Gastroesophageal sphincter (tissue), 4 donors: ENCODE measurements at regions not wholly inside any gene's neighbourhood (a gene's known extent, or its start where the extent isn't known, plus 50 kb on each side); places are given as distances from the start of the nearest gene placed in this dataset.
A peak's percentile ranks its signal among the peaks of the same experiment; 100 is the strongest.

Experiments used
- ATAC-seq: fragments of 150-250 bp; one replicate; pipeline ENCODE4 v1.9.1; 2016; ENCODE audit warnings: mild to moderate bottlenecking, moderate library complexity
- H3K27ac ChIP-seq, 4 donors: fragments of 200-600 bp; sonication (generic) in 3 of 4; 1 replicate in 3 of 4; 2 replicates in 1 of 4; pipeline ENCODE4 v1.5.1; 2016 to 2019
- H3K27me3 ChIP-seq: fragments of 200-600 bp; sonication (generic); one replicate; pipeline ENCODE4 v1.5.1; 2019
- H3K36me3 ChIP-seq, 2 donors: fragments of 200-600 bp; sonication (generic); one replicate each; pipeline ENCODE4 v1.5.1; 2019; ENCODE audit warnings: control low read depth in 1 of 2
- H3K4me1 ChIP-seq, 3 donors: fragments of 200-600 bp; sonication (generic); 1 replicate in 2 of 3; 2 replicates in 1 of 3; pipeline ENCODE4 v1.5.1; 2016 to 2019; ENCODE audit warnings: control low read depth in 2 of 3
- H3K4me3 ChIP-seq, 2 donors: fragments of 200-600 bp; sonication (generic); one replicate each; pipeline ENCODE4 v1.5.1; 2019; ENCODE audit warnings: mild to moderate bottlenecking in 1 of 2, moderate library complexity in 1 of 2
- H3K9me3 ChIP-seq, 3 donors: fragments of 200-600 bp; sonication (generic); one replicate each; pipeline ENCODE4 v1.5.1; 2017 to 2019; ENCODE audit warnings: control low read depth in 2 of 3
- EP300 ChIP-seq: sonication (generic); formaldehyde crosslinking; IDR thresholded peaks from one replicate; pipeline ENCODE4 v1.6.1; 2017; ENCODE audit warnings: antibody characterized with exemption, mild to moderate bottlenecking
- POLR2A ChIP-seq, 2 donors: fragments of 450-650 bp; IDR thresholded peaks; one replicate each; pipeline ENCODE4 v1.6.1; 2017; ENCODE audit warnings: antibody characterized with exemption in 2 of 2, mild to moderate bottlenecking in 2 of 2, moderate library complexity in 1 of 2
- POLR2AphosphoS5 ChIP-seq: sonication (generic); formaldehyde crosslinking; IDR thresholded peaks from one replicate; pipeline ENCODE4 v1.6.1; 2017; ENCODE audit warnings: antibody characterized with exemption
- WGBS, 2 donors: methylation state at CpG; one replicate each; pipeline ENCODE4 v1.1.5; 2018; ENCODE audit warnings: low coverage in 1 of 2; 5-methylcytosine and 5-hydroxymethylcytosine counted together
- TF ChIP-seq, protein P1 (sequence below), 4 experiments: fragments of 200-600 bp in 2 of 4; fragments of 450-650 bp in 2 of 4; sonication (generic) in 1 of 4; IDR thresholded peaks; one replicate each; pipeline ENCODE4 v1.5.1; 2017 to 2019; ENCODE audit warnings: antibody characterized with exemption in 4 of 4, mild to moderate bottlenecking in 2 of 4, moderate library complexity in 2 of 4

DNA sequence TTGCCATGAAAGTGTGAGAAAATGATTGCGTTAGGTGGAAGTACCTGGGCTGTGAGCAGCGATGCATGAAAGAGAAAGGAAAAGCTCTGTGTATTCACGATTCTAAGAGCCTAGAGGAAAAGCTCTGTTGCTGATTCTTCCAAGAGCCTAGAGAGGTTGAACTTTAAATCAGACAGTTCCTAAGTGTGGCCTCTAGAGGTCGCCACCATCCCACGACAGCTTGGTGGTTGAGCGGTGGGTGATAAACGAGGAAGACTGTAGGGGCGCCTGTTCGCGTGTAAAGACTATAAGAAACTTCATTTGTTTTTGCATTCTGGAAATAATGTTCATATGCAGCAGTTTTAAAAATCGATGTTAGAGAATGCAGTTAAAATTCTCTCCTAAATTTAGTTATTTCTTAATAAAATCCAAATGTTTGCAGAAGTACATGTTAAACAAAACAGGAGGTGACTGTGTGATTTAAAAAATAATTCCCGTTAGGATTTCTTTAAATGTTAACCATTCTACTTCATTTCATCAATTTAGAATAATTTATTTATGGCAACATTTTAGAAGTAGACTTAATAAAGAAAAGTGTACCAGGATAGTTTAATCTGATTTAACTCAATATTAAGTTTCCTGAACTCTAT, 107.7 kb downstream of the TENT4A start:
- Histone ChIP-seq H3K27ac (no peak overlapping the region), H3K4me3 (no peak overlapping the region), H3K4me1 (no peaks in the 10 kb centered on the region), H3K27me3 (peaks cover 53% of the 10 kb centered on the region), H3K9me3 (peaks cover 0 to 17% (median 0%) of the 10 kb centered on the region in 3 donors), H3K36me3 (no peaks in the 10 kb centered on the region)
- 20 to 22% methylated on average over 10 to 12 of the region's 12 CpGs for WGBS, 2 donors
- ATAC-seq, result no peak
- TF ChIP-seq, protein P1, sequence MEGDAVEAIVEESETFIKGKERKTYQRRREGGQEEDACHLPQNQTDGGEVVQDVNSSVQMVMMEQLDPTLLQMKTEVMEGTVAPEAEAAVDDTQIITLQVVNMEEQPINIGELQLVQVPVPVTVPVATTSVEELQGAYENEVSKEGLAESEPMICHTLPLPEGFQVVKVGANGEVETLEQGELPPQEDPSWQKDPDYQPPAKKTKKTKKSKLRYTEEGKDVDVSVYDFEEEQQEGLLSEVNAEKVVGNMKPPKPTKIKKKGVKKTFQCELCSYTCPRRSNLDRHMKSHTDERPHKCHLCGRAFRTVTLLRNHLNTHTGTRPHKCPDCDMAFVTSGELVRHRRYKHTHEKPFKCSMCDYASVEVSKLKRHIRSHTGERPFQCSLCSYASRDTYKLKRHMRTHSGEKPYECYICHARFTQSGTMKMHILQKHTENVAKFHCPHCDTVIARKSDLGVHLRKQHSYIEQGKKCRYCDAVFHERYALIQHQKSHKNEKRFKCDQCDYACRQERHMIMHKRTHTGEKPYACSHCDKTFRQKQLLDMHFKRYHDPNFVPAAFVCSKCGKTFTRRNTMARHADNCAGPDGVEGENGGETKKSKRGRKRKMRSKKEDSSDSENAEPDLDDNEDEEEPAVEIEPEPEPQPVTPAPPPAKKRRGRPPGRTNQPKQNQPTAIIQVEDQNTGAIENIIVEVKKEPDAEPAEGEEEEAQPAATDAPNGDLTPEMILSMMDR (IDR thresholded peaks at IDR 0.05), result peak in 1 of 4 experiments; percentile 30
- no peak for TF ChIP-seq EP300

DNA sequence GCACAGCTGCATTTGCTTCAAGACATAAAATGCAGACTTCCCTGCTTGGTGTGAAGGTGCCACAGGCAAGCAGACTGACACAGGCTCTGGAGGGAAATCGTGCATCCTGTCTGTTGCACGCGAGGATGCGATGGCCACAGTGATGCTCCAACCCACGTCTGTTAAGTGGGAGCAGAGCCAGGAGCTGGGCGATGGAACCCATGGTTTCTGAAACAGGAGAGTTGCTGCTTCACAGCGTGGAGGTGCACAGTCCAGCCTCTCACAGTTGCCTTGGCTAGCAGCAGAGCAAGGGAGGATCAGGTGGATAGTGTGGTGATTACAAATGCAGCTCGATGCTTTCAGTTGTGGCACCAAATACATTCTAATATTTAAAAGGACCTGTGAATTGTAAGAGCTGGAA, 108.8 kb downstream of the TENT4A start:
- Histone ChIP-seq H3K4me3 (no peak overlapping the region), H3K36me3 (no peaks in the 10 kb centered on the region), H3K27ac (no peak overlapping the region), H3K9me3 (peaks cover 0 to 17% (median 0%) of the 10 kb centered on the region in 3 donors), H3K27me3 (peaks cover 56% of the 10 kb centered on the region), H3K4me1 (no peaks in the 10 kb centered on the region)
- WGBS, 2 donors, result 91% methylated on average over 3 of the region's 8 CpGs; no CpG with 5 or more reads in 1 of the 2 donors
- ATAC-seq, result no peak
- TF ChIP-seq POLR2A (IDR thresholded peaks at IDR 0.05) (no peak), POLR2AphosphoS5 (no peak), EP300 (no peak)

DNA sequence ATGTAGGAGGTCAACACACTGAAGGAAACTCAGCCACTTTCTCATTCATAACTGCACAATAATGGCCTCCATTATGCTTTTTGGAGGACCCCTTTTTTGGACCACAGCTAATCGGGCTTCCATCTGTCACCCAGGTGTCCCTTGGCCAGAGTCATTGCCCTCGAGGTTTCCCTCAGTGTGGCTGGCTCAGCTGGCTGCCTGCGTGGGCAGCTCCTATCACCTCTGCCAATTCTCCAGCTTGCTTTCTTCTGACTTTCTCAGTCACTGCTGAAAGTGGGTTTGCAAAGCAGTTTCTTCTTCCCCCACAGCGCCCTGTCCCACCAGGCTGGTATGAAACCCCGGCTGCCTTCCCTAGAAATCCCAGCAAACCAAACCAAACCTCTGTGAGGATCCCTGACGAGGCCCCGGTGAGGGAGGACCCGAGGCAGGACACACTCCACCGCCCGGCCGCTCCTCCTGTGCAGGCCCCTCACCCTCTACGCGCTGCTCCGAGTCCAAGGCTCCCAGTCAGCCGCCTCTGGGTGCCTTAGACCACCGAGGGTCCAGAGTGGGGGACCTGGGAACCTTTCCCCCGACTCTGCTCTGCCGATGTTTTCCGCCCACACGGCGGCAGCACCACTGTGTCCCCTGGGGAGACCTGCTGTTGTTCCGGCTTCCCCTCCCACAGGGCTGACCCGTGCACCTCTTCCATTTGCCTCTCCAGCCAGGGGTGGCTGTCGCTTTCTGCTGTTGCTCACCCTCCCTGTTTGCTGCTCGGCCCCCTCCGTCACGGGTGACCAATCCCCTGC, 109.5 kb downstream of the TENT4A start:
- no peak for ATAC-seq
- no peaks in the 10 kb centered on the region for H3K4me1 ChIP-seq

DNA sequence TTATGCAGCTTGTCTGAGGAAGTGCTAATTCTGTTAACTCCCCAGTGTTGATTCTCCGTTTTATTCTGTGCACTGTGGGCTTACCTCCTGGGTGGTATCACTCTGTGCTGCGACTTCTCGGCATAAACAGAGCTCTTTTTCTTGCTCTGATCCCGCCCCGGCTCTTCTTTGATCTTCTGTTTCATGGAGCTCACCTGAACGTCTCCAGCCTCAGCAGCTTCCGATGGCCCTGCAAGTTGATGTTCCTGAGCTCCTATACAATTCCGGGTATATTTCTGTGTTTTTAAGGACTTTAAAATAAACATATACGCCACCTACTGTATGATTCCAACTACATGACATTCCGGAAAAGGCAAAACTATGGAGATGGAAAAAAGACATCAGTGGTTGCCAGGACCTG, 110.8 kb downstream of the TENT4A start:
- ATAC-seq, result no peak
- TF ChIP-seq, protein P1 (IDR thresholded peaks at IDR 0.05), result no peak
- no peak for TF ChIP-seq EP300
- TF ChIP-seq POLR2AphosphoS5, result no peak
- no peak for TF ChIP-seq POLR2A (IDR thresholded peaks at IDR 0.05)
- Histone ChIP-seq H3K27ac (no peak overlapping the region), H3K36me3 (no peaks in the 10 kb centered on the region), H3K4me3 (no peak overlapping the region), H3K27me3 (peaks cover 43% of the 10 kb centered on the region), H3K9me3 (peaks cover 0 to 17% (median 0%) of the 10 kb centered on the region in 3 donors), H3K4me1 (no peaks in the 10 kb centered on the region)
- WGBS, 2 donors, result 50 to 53% methylated on average over 4 to 10 of the region's 10 CpGs

More for the DNA sequence above, 109.5 kb downstream of the TENT4A start:
- TF ChIP-seq, protein P1 (IDR thresholded peaks at IDR 0.05), result no peak
- TF ChIP-seq EP300 (no peak), POLR2AphosphoS5 (no peak), POLR2A (IDR thresholded peaks at IDR 0.05) (no peak)
- 36 to 59% methylated on average over 3 to 20 of the region's 27 CpGs for WGBS, 2 donors
- peaks cover 55% of the 10 kb centered on the region for H3K27me3 ChIP-seq
- H3K27ac ChIP-seq, result no peak overlapping the region
- peaks cover 0 to 17% (median 0%) of the 10 kb centered on the region in 3 donors for H3K9me3 ChIP-seq
- H3K4me3 ChIP-seq, result no peak overlapping the region
- H3K36me3 ChIP-seq, result no peaks in the 10 kb centered on the region

DNA sequence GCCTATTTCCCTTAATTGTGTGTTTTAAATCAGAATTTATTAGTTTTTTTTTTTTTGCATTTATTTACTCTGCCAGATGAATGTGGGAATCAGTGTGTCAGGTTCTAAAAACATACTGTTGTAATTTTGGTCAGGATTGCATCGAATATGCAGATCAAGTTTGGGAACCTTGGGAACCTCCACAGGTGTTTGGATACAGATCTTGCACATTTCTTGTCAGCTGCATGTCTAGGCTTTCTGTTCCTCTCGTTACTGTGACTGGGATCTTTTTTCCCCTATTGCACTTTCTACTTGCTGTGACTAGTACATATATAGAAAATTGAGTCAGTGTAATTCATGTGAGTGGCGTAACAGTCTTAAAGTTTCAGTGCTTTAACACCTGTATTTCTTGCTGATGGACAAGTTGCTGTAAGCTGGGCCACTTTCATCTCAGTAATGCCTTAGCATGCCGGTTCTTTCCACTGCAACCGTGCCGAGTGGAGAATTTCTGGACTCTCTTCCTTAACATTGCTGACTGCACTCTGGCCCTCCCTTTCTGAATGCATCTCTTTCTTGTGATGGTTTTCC, 112.5 kb downstream of the TENT4A start:
- Histone ChIP-seq H3K27me3 (peaks cover 30% of the 10 kb centered on the region), H3K4me1 (no peaks in the 10 kb centered on the region), H3K36me3 (no peaks in the 10 kb centered on the region), H3K4me3 (no peak overlapping the region), H3K27ac (no peak overlapping the region), H3K9me3 (peaks cover 0 to 13% (median 0%) of the 10 kb centered on the region in 3 donors)
- WGBS, 2 donors, result 65 to 83% methylated on average over 4 to 6 of the region's 6 CpGs
- no peak for TF ChIP-seq EP300
- TF ChIP-seq POLR2AphosphoS5, result no peak
- TF ChIP-seq, protein P1 (IDR thresholded peaks at IDR 0.05), result no peak
- TF ChIP-seq POLR2A (IDR thresholded peaks at IDR 0.05), result no peak
- no peak for ATAC-seq
